ENCODE measurements at regions not wholly inside any gene's neighbourhood (a gene's known extent, or its start where the extent isn't known, plus 50 kb on each side); places are given as distances from the start of the nearest gene placed in this dataset.

- DNase-seq, result no peak
- TF ChIP-seq POLR2A (IDR thresholded peaks at IDR 0.05), result no peak
- TF ChIP-seq CTCF (IDR thresholded peaks at IDR 0.05), result no peak
- H3K36me3 ChIP-seq, result no peaks in the 10 kb centered on the region
- no peak for ATAC-seq
- H3K4me3 ChIP-seq, result no peak overlapping the region
- 67% methylated on average over 1 of the region's 1 CpG for WGBS (ENCODE audit: insufficient coverage, low coverage, low lambda C conversion rate, missing lambda C conversion rate)
- H3K4me1 ChIP-seq, result no peaks in the 10 kb centered on the region
- no peaks in the 10 kb centered on the region for H3K27me3 ChIP-seq
- intact Hi-C loops (cut with DNase I), result no loop called here
- H3K27ac ChIP-seq, result no peak overlapping the region
- H3K9me3 ChIP-seq, result no peaks in the 10 kb centered on the region
Measured at GRCh38 chr3:19025441-19025840, 122.9 kb upstream of the KCNH8 start.

- Histone ChIP-seq H3K27ac (no peak overlapping the region), H3K4me1 (no peaks in the 10 kb centered on the region), H3K36me3 (no peaks in the 10 kb centered on the region), H3K9me3 (no peaks in the 10 kb centered on the region), H3K4me3 (no peak overlapping the region), H3K27me3 (no peaks in the 10 kb centered on the region)
- DNase-seq (no peak), ATAC-seq (no peak)
- WGBS (ENCODE audit: insufficient coverage, low coverage, low lambda C conversion rate, missing lambda C conversion rate), result 60% methylated on average over 4 of the region's 4 CpGs
- TF ChIP-seq CTCF (IDR thresholded peaks at IDR 0.05), result no peak
- no peak for TF ChIP-seq POLR2A (IDR thresholded peaks at IDR 0.05)
- intact Hi-C loops (cut with DNase I), result no loop called here
Measured at GRCh38 chr3:19022546-19022945, 125.8 kb upstream of the KCNH8 start.

GRCh38 chr3:19016851-19017250 is 131.5 kb upstream of the KCNH8 start:
- ATAC-seq (no peak), DNase-seq (no peak)
- Histone ChIP-seq H3K27ac (no peak overlapping the region), H3K9me3 (no peaks in the 10 kb centered on the region), H3K36me3 (no peaks in the 10 kb centered on the region), H3K4me3 (no peak overlapping the region), H3K4me1 (no peaks in the 10 kb centered on the region), H3K27me3 (no peaks in the 10 kb centered on the region)
- intact Hi-C loops (cut with DNase I), result no loop called here
- 45% methylated on average over 2 of the region's 2 CpGs for whole genome bisulfite sequencing (ENCODE audit: insufficient coverage, low coverage, low lambda C conversion rate, missing lambda C conversion rate)
- no peak for TF ChIP-seq POLR2A (IDR thresholded peaks at IDR 0.05)
- TF ChIP-seq CTCF (IDR thresholded peaks at IDR 0.05), result no peak

- Histone ChIP-seq H3K36me3 (no peaks in the 10 kb centered on the region), H3K4me3 (no peak overlapping the region), H3K27ac (no peak overlapping the region), H3K4me1 (no peaks in the 10 kb centered on the region), H3K27me3 (no peaks in the 10 kb centered on the region), H3K9me3 (no peaks in the 10 kb centered on the region)
- TF ChIP-seq CTCF (IDR thresholded peaks at IDR 0.05), result no peak
- no peak for TF ChIP-seq POLR2A (IDR thresholded peaks at IDR 0.05)
- intact Hi-C loops (cut with DNase I), result no loop called here
- ATAC-seq (no peak), DNase-seq (no peak)
- 10% methylated on average over 1 of the region's 1 CpG for WGBS (ENCODE audit: insufficient coverage, low coverage, low lambda C conversion rate, missing lambda C conversion rate)
Measured at GRCh38 chr3:19013879-19014278, 134.4 kb upstream of the KCNH8 start.

- Histone ChIP-seq H3K36me3 (no peaks in the 10 kb centered on the region), H3K27me3 (no peaks in the 10 kb centered on the region), H3K9me3 (no peaks in the 10 kb centered on the region), H3K4me1 (no peaks in the 10 kb centered on the region), H3K27ac (no peak overlapping the region), H3K4me3 (no peak overlapping the region)
- intact Hi-C loops (cut with DNase I), result no loop called here
- ATAC-seq (no peak), DNase-seq (no peak)
- TF ChIP-seq CTCF (IDR thresholded peaks at IDR 0.05), result no peak
- no peak for TF ChIP-seq POLR2A (IDR thresholded peaks at IDR 0.05)
- WGBS (ENCODE audit: insufficient coverage, low coverage, low lambda C conversion rate, missing lambda C conversion rate), result 57% methylated on average over 3 of the region's 3 CpGs
Measured at GRCh38 chr3:19012846-19013245, 135.5 kb upstream of the KCNH8 start.

Data from right lobe of liver (tissue), 6 donors.